Mammary epithelial cell (primary cell): ENCODE measurements at regions not wholly inside any gene's neighbourhood (a gene's known extent, or its start where the extent isn't known, plus 50 kb on each side); places are given as distances from the start of the nearest gene placed in this dataset.

Experiments
- EZH2 ChIP-seq: IDR thresholded peaks from 2 replicates; pipeline ENCODE4 v1.6.1; 2012; ENCODE audit warnings: low read length, inconsistent platforms, borderline replicate concordance
- TF ChIP-seq, protein P1 (sequence below), 2 donors: IDR thresholded peaks in 1 of 2; conservative IDR thresholded peaks in 1 of 2; 2 replicates each; pipeline ENCODE4 v1.5.1; 2011 to 2012; ENCODE audit warnings: inconsistent platforms in 2 of 2, low read length in 2 of 2, mild to moderate bottlenecking in 2 of 2, control low read depth in 1 of 2, low read depth in 1 of 2; ENCODE audit not compliant: insufficient read depth in 1 of 2; ENCODE audit errors: extremely low read depth in 1 of 2

DNA sequence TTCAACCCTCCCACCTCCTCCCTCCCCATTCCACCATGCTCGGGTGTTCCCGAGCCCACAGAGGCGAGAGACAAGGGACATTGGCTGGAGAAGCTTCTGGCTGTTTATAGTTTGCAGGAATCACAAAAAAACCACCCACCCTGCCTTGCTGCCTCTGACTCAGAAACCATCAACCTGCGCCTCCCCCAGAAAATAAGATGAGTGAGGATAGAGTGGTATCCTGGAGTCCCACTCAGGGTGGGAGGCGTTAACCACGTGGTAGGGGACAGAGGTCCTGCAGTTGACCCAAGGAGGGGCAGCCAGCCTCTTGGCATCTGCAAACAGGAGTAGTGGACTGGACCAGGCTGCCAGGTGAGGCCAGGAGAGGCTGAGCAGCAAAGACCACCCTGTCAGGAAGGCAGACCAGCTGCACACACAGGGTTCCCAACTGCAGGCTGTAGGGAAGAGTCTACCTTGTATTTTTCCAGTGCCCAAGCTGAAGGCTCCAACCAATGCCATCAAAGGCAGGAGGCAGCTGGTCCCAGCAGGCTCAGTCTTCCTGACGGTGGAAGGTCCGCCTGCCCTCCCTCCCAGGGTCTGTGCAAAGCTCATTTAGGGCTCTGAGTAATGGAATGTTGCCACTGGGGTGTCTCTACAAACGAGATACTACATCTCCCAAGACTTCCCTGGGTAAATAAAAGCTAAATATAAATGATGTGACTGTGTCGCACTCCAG lies 201.5 kb upstream of the TNRC6C start:
- TF ChIP-seq, protein P1, sequence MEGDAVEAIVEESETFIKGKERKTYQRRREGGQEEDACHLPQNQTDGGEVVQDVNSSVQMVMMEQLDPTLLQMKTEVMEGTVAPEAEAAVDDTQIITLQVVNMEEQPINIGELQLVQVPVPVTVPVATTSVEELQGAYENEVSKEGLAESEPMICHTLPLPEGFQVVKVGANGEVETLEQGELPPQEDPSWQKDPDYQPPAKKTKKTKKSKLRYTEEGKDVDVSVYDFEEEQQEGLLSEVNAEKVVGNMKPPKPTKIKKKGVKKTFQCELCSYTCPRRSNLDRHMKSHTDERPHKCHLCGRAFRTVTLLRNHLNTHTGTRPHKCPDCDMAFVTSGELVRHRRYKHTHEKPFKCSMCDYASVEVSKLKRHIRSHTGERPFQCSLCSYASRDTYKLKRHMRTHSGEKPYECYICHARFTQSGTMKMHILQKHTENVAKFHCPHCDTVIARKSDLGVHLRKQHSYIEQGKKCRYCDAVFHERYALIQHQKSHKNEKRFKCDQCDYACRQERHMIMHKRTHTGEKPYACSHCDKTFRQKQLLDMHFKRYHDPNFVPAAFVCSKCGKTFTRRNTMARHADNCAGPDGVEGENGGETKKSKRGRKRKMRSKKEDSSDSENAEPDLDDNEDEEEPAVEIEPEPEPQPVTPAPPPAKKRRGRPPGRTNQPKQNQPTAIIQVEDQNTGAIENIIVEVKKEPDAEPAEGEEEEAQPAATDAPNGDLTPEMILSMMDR (conservative IDR thresholded peaks at IDR 0.05 in 1 of 2, IDR thresholded peaks at IDR 0.05 in 1 of 2; ENCODE audit: extremely low read depth in 1 of 2, insufficient read depth in 1 of 2, low read depth in 1 of 2, low read length in 2 of 2): no peak
- no peak for TF ChIP-seq EZH2
